Keratinocyte (primary cell): ENCODE measurements at regions not wholly inside any gene's neighbourhood (a gene's known extent, or its start where the extent isn't known, plus 50 kb on each side); places are given as distances from the start of the nearest gene placed in this dataset.

Experiments
- DNase-seq: peaks from one replicate; pipeline ENCODE4 v3.0.0-alpha.2; 2011; ENCODE audit warnings: low read depth, missing footprints, low spot score
- FAIRE-seq: peaks from 2 replicates; lab custom pipeline; 2011; peaks lifted over from hg19 to GRCh38; lab: Jason Lieb, UNC
- H2AFZ ChIP-seq: 2 replicates; pipeline ENCODE4 v1.6.0; 2012; ENCODE audit warnings: low read length, control low read depth, inconsistent platforms; ENCODE audit not compliant: control insufficient read depth
- H3K27ac ChIP-seq: 2 replicates; pipeline ENCODE4 v1.5.1; 2011; ENCODE audit warnings: low read length; ENCODE audit not compliant: control insufficient read depth, insufficient read depth
- H3K27me3 ChIP-seq: 3 replicates; pipeline ENCODE4 v1.6.0; 2011; ENCODE audit warnings: low read length; ENCODE audit not compliant: control insufficient read depth, insufficient read depth; ENCODE audit errors: extremely low read depth
- H3K36me3 ChIP-seq, 2 experiments: 2 replicates in 1 of 2; 3 replicates in 1 of 2; pipeline ENCODE4 v1.5.1; 2011; ENCODE audit warnings: low read length in 2 of 2, mild to moderate bottlenecking in 1 of 2; ENCODE audit not compliant: control insufficient read depth in 2 of 2, insufficient read depth in 2 of 2; ENCODE audit errors: extremely low read depth in 1 of 2
- H3K4me1 ChIP-seq: 3 replicates; pipeline ENCODE4 v1.5.1; 2011; ENCODE audit warnings: low read length; ENCODE audit not compliant: control insufficient read depth, insufficient read depth; ENCODE audit errors: extremely low read depth
- H3K4me2 ChIP-seq: 3 replicates; pipeline ENCODE4 v1.6.0; 2011; ENCODE audit warnings: low read depth, low read length; ENCODE audit not compliant: control insufficient read depth, insufficient read depth; ENCODE audit errors: extremely low read depth
- H3K4me3 ChIP-seq, 3 experiments: fragments of 200-600 bp in 1 of 3; sonication (generic) in 1 of 3; 2 replicates in 2 of 3; 3 replicates in 1 of 3; pipeline ENCODE4 v1.5.1; 2011 to 2016; ENCODE audit warnings: low read length in 3 of 3, mild to moderate bottlenecking in 3 of 3, control low read depth in 2 of 3, inconsistent platforms in 1 of 3, low read depth in 1 of 3, mixed read lengths in 1 of 3, mixed run types in 1 of 3, moderate library complexity in 1 of 3; ENCODE audit not compliant: control insufficient read depth in 2 of 3, insufficient read depth in 2 of 3; ENCODE audit errors: extremely low read depth in 1 of 3
- H3K79me2 ChIP-seq: 2 replicates; pipeline ENCODE4 v1.6.0; 2012; ENCODE audit warnings: low read length; ENCODE audit not compliant: control insufficient read depth, insufficient read depth
- H3K9ac ChIP-seq: 3 replicates; pipeline ENCODE4 v1.6.0; 2011; ENCODE audit warnings: low read length; ENCODE audit not compliant: control insufficient read depth, insufficient read depth; ENCODE audit errors: extremely low read depth
- H3K9me1 ChIP-seq: 3 replicates; pipeline ENCODE4 v1.6.0; 2011; ENCODE audit warnings: low read length; ENCODE audit not compliant: control insufficient read depth, insufficient read depth; ENCODE audit errors: extremely low read depth
- H3K9me3 ChIP-seq: 2 replicates; pipeline ENCODE4 v1.5.1; 2012; ENCODE audit warnings: low read depth, low read length; ENCODE audit not compliant: control insufficient read depth
- H4K20me1 ChIP-seq: 3 replicates; pipeline ENCODE4 v1.6.0; 2011; ENCODE audit warnings: low read length; ENCODE audit not compliant: control insufficient read depth, insufficient read depth; ENCODE audit errors: extremely low read depth
- CTCF ChIP-seq, 3 experiments: IDR thresholded peaks in 1 of 3; conservative IDR thresholded peaks in 1 of 3; optimal IDR thresholded peaks in 1 of 3; 2 replicates in 2 of 3; 3 replicates in 1 of 3; pipeline versions ENCODE3 to v1.5.1; 2011; ENCODE audit warnings: low read length in 3 of 3, mild to moderate bottlenecking in 3 of 3, moderate library complexity in 2 of 3, control low read depth in 1 of 3, inconsistent platforms in 1 of 3; ENCODE audit not compliant: insufficient read depth in 2 of 3; ENCODE audit errors: extremely low read depth in 1 of 3
- EZH2 ChIP-seq: IDR thresholded peaks from one replicate; pipeline ENCODE4 v1.6.1; 2012; ENCODE audit warnings: inconsistent platforms, mild to moderate bottlenecking, low read length, moderate library complexity
- dilution Hi-C: fragments of 300-500 bp; cut with MboI; formaldehyde crosslinking; loops from one replicate; pipeline ENCODE4 v1.7.0; 2020; ENCODE audit warnings: low sequenced_read_pairs; ENCODE audit not compliant: extremely low pct_ligation_motif_present

DNA sequence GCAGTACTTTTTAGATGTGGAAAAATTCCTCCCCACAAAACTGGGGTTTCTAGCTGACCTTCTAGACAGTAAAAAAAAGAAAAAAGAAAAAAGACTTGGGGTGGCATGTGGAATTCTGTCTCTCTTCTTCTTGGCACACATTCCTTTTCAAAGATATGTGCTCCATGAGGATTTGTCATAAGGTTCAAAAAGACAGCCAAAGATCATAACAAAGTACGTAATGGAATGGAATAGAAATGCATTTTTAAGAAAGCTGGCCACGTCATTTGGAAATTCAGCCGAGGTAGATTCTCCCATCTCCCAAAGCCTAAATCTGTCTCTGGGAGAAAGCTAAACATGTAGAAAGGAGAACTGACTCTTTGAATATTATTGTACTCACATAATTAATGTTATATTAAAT, 381.3 kb upstream of the NFE2L3 start:
- no peaks in the 10 kb centered on the region for H3K4me1 ChIP-seq
- H3K9me3 ChIP-seq, result no peaks in the 10 kb centered on the region
- H3K4me3 ChIP-seq, result no peak overlapping the region
- TF ChIP-seq EZH2, result no peak
- H3K9ac ChIP-seq, result no peak overlapping the region
- no peaks in the 10 kb centered on the region for H3K79me2 ChIP-seq
- no peak overlapping the region for H3K27ac ChIP-seq
- no peaks in the 10 kb centered on the region for H4K20me1 ChIP-seq
- DNase-seq (no peak), FAIRE-seq (no peak)
- no peak overlapping the region for H3K4me2 ChIP-seq
- no peaks in the 10 kb centered on the region for H3K27me3 ChIP-seq
- H3K9me1 ChIP-seq, result no peaks in the 10 kb centered on the region
- H2AFZ ChIP-seq, result no peak overlapping the region
- dilution Hi-C loops, result no loop called here
- no peaks in the 10 kb centered on the region for H3K36me3 ChIP-seq

DNA sequence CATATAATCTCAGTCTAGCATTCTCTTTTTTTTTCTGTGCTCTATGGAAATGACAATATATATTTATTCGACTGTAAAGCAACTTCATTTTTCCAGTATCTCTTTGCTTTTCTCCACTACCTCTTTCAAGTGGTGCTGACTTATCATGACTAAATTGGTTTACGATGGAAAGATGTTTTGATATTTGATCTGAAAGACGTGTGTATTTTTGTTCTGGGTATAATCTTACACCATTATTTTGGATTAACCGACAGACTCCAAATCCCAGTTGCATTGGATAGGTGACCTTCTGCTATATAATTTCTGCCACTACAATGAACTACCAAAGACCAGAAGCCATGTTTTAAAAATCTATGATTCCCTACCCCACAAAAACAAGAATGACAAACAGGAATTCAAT, 380.5 kb upstream of the NFE2L3 start:
- H3K4me2 ChIP-seq, result no peak overlapping the region
- H3K9ac ChIP-seq, result no peak overlapping the region
- H2AFZ ChIP-seq, result no peak overlapping the region
- H3K4me1 ChIP-seq, result no peaks in the 10 kb centered on the region
- H4K20me1 ChIP-seq, result no peaks in the 10 kb centered on the region
- no peak overlapping the region for H3K4me3 ChIP-seq
- FAIRE-seq, result no peak
- H3K79me2 ChIP-seq, result no peaks in the 10 kb centered on the region
- dilution Hi-C loops, result no loop called here
- no peaks in the 10 kb centered on the region for H3K9me1 ChIP-seq
- TF ChIP-seq EZH2 (no peak), CTCF (optimal IDR thresholded peaks at IDR 0.05 in 1 of 3, IDR thresholded peaks at IDR 0.05 in 1 of 3, conservative IDR thresholded peaks at IDR 0.05 in 1 of 3; ENCODE audit: extremely low read depth in 1 of 3, insufficient read depth in 2 of 3, low read length in 3 of 3) (no peak)
- no peaks in the 10 kb centered on the region for H3K9me3 ChIP-seq
- no peaks in the 10 kb centered on the region for H3K27me3 ChIP-seq
- H3K36me3 ChIP-seq, result no peaks in the 10 kb centered on the region
- DNase-seq, result no peak
- H3K27ac ChIP-seq, result no peak overlapping the region

DNA sequence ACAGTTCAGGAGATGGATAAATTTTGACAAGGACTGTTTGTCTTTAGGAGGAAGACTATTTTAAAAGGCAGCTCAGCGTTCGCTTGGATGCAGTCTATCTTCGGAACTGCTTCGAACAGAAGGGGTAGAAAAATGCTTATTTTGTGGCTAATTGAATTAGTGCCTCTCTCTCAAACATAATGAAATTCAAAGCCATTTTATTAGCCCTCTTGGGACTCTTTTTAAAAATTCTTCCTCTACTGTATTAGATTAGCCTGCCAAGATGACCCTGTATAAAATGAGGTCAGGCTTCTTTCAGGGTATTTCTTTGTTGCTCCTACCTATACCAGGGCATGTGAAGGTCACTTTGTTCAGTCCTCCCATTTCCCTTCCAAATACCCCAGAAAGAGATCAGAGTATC, 379.2 kb upstream of the NFE2L3 start:
- Histone ChIP-seq H3K9me1 (no peaks in the 10 kb centered on the region), H3K27me3 (no peaks in the 10 kb centered on the region), H3K4me1 (no peaks in the 10 kb centered on the region), H3K4me2 (no peak overlapping the region), H3K9ac (no peak overlapping the region), H3K9me3 (no peaks in the 10 kb centered on the region), H4K20me1 (no peaks in the 10 kb centered on the region), H3K36me3 (no peaks in the 10 kb centered on the region), H3K79me2 (no peaks in the 10 kb centered on the region), H2AFZ (no peak overlapping the region), H3K27ac (no peak overlapping the region), H3K4me3 (no peak overlapping the region)
- dilution Hi-C loops, result no loop called here
- no peak for FAIRE-seq
- DNase-seq, result no peak
- TF ChIP-seq CTCF (optimal IDR thresholded peaks at IDR 0.05 in 1 of 3, IDR thresholded peaks at IDR 0.05 in 1 of 3, conservative IDR thresholded peaks at IDR 0.05 in 1 of 3; ENCODE audit: extremely low read depth in 1 of 3, insufficient read depth in 2 of 3, low read length in 3 of 3), result no peak
- no peak for TF ChIP-seq EZH2
